ENCODE measurements at regions not wholly inside any gene's neighbourhood (a gene's known extent, or its start where the extent isn't known, plus 50 kb on each side); places are given as distances from the start of the nearest gene placed in this dataset.
"Not testable (repeated sequence)": the region's sequence is repeated elsewhere in the genome, so short reads cannot be mapped to it uniquely, and the experiment has no call there.

- DNase-seq (ENCODE audit: low read depth) = no peak
Measured at GRCh38 chr7:91566402-91566732, 302.1 kb downstream of the FZD1 start.

GRCh38 chr7:91567081-91568012, 303.1 kb downstream of the FZD1 start:
- no peak for DNase-seq (ENCODE audit: low read depth)

- DNase-seq (ENCODE audit: low read depth) = no peak
Measured at GRCh38 chr7:91568138-91568537, 303.9 kb downstream of the FZD1 start.

- DNase-seq (ENCODE audit: low read depth) = no peak
Measured at GRCh38 chr7:91569728-91570457, 305.7 kb downstream of the FZD1 start.

GRCh38 chr7:91570560-91570959, 306.3 kb downstream of the FZD1 start:
- DNase-seq (ENCODE audit: low read depth) = peak; percentile 28

GRCh38 chr7:91571601-91572000, 307.4 kb downstream of the FZD1 start:
- DNase-seq (ENCODE audit: low read depth) = no peak

GRCh38 chr7:91573405-91573804, 307.1 kb downstream of the MTERF1 start:
- no peak for DNase-seq (ENCODE audit: low read depth)

GRCh38 chr7:91576459-91576858, 304.0 kb downstream of the MTERF1 start:
- DNase-seq (ENCODE audit: low read depth) = not testable (repeated sequence)

- no peak for DNase-seq (ENCODE audit: low read depth)
Measured at GRCh38 chr7:91579837-91580236, 300.7 kb downstream of the MTERF1 start.

- no peak for DNase-seq (ENCODE audit: low read depth)
Measured at GRCh38 chr7:91582799-91583477, 297.6 kb downstream of the MTERF1 start.

GRCh38 chr7:91596287-91596686, 284.2 kb downstream of the MTERF1 start:
- DNase-seq (ENCODE audit: low read depth) = no peak

- DNase-seq (ENCODE audit: low read depth) = no peak
Measured at GRCh38 chr7:91598791-91599190, 281.7 kb downstream of the MTERF1 start.

GRCh38 chr7:91600112-91600511, 280.4 kb downstream of the MTERF1 start:
- no peak for DNase-seq (ENCODE audit: low read depth)

GRCh38 chr7:91603707-91604106, 276.8 kb downstream of the MTERF1 start:
- no peak for DNase-seq (ENCODE audit: low read depth)

GRCh38 chr7:91608606-91609005, 271.9 kb downstream of the MTERF1 start:
- DNase-seq (ENCODE audit: low read depth) = no peak

GRCh38 chr7:91609525-91609924, 271.0 kb downstream of the MTERF1 start:
- DNase-seq (ENCODE audit: low read depth) = no peak

GRCh38 chr7:91614431-91614830, 266.1 kb downstream of the MTERF1 start:
- DNase-seq (ENCODE audit: low read depth) = no peak

- no peak for DNase-seq (ENCODE audit: low read depth)
Measured at GRCh38 chr7:91618776-91619765, 261.4 kb downstream of the MTERF1 start.

GRCh38 chr7:91620827-91621226, 259.7 kb downstream of the MTERF1 start:
- no peak for DNase-seq (ENCODE audit: low read depth)

GRCh38 chr7:91627324-91627723, 253.2 kb downstream of the MTERF1 start:
- not testable (repeated sequence) for DNase-seq (ENCODE audit: low read depth)

GRCh38 chr7:91628742-91629141, 251.8 kb downstream of the MTERF1 start:
- no peak for DNase-seq (ENCODE audit: low read depth)

Data from forelimb muscle (tissue), 1 donor.